Eye (tissue), 1 donor: ENCODE measurements at regions not wholly inside any gene's neighbourhood (a gene's known extent, or its start where the extent isn't known, plus 50 kb on each side); places are given as distances from the start of the nearest gene placed in this dataset.
A peak's percentile ranks its signal among the peaks of the same experiment; 100 is the strongest.

ENCODE experiments used
- DNase-seq: peaks from one replicate; pipeline ENCODE4 v3.0.0-alpha.2; 2015

DNA sequence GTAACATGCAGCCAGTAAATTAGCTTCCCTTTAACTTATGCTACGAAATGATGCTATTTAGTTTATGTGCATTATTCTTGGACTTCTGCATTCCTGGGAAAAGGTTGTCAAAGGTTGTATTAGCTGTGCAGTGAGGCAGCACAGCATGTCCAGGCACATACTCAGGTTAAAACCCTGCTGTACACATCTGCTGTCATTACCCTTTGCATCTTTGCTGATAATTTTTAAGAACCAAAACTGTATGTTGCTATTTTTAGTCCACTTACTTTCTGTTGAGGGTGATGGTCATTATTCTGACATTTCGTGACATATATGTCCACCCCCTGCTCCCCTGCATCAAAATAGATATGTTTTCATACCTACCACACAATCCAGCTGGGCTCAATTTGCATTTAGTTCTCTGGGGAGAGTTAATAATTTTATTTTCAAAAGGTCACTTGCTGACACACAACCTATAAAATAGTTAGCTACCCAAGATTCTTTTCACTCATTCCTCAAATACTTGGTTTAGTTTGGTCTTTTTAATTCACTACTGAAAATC is 142.5 kb upstream of the SPACA1 start:
- peak; percentile 49 for DNase-seq

- peak; percentile 74 for DNase-seq
These were observed 143.6 kb upstream of the SPACA1 start for GRCh38 chr6:87904011-87904410.

GRCh38 chr6:87903323-87903722 is 144.3 kb upstream of the SPACA1 start:
- peak; percentile 59 for DNase-seq

DNA sequence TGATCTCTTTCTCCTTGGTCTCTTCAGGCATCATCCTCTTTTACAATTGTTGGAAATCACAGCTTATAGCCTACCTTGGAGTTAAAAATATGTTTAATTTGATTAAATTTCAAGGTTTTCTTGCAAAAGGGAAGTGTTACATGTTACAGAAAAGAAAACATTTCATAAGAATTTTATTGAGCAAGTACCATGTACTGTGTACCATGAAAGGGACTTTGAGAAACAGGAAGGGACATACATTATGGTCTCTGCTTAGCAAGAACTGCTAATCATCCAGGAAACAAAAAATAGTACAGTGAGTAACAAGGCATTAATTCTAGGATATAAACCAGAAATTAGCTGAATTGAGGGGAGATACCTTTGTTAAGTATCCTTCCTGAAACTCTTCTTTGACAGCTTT is 145.3 kb upstream of the SPACA1 start:
- DNase-seq: no peak

DNA sequence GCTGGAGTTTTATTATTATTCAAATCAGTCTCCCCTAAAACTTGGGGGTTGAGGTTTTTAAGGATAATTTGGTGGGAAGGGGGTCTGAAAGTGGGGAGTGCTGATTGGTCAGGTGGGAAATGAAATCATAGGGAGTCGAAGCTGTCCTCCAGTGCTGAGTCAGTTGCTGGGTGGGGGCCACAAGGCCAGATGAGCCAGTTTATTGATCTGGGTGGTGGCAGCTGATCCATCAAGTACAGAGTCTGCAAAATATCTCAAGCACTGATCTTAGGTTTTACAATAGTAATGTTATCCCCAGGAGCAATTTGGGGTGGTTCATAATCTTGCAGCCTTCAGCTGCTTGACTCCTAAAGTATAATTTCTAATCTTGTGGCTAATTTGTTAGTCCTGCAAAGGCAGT is 146.0 kb upstream of the SPACA1 start:
- DNase-seq: no peak

GRCh38 chr6:87900160-87900698 is 147.4 kb upstream of the SPACA1 start:
- no peak for DNase-seq

DNA sequence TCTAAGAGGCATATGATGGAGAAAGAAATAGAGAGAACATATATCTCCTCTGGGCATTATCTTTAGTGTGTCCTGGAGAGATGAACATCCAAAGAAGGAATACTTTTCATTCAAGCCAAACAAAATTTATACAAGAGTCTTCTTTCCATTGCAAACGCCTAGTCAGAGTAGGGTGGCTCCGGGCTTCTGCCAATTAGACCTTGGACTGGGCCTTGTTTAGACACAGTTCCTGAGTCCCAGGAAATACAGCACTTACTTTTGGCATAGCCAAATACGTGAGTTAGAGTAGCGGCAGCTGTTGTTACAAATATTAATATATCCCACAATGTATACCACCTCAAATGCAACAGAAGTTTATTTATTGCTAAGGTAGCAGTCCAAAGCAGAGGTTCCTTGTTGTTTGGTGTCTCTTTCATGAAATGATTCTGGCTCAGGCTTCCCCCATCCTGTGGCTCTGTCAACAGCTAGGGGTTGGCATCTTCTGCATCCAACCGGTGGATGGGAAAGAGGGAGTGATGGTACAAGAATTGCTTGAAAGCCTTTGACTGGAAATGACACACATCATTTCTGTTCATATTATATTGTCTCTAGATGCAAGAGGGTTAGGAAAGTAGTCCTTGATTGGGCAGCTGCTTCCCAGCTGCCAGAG is 148.0 kb upstream of the SPACA1 start:
- no peak for DNase-seq

GRCh38 chr6:87897663-87898062 is 150.0 kb upstream of the SPACA1 start:
- DNase-seq: no peak

DNA sequence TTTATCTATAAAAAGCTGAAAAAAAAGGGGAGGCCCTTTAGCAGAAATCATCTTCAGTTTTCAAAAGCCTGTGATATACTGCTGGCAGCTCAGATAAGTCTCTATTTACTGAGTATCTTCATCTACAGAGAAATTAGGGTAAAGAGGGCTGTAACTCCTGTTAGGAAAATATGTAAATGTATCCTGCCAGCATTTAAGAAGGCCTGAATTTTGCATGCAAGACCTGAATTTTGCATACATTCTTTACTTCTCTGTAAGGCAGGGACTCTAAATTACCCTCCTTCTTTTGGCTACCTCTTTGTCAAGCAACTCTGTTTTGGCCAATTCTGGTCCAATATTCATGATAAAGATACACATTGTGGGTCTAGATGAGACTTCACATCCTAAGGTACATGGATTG is 150.6 kb upstream of the SPACA1 start:
- no peak for DNase-seq

GRCh38 chr6:87887266-87887665 is 160.4 kb upstream of the SPACA1 start:
- no peak for DNase-seq

DNA sequence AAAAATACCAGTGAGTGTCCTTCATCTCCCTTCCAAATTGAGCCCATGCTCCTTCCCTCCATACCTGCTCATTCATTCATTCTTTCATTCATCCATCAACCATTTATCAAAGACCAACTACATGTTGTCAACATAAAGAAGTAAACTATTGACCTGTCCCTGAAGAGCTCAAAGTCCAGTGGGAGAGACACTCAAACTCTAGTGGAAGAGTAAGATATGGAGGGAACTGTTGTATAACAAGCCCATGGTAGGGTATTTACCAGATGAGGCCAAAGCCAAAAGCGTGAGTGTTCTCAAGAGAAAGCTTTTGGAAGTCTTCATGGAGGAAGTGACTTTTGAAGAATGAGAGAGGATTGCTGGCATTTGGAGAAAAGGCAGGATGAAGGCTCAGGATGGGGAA is 163.4 kb upstream of the SPACA1 start:
- no peak for DNase-seq

- no peak for DNase-seq
These were observed 166.2 kb upstream of the SPACA1 start for GRCh38 chr6:87881342-87881895.

DNA sequence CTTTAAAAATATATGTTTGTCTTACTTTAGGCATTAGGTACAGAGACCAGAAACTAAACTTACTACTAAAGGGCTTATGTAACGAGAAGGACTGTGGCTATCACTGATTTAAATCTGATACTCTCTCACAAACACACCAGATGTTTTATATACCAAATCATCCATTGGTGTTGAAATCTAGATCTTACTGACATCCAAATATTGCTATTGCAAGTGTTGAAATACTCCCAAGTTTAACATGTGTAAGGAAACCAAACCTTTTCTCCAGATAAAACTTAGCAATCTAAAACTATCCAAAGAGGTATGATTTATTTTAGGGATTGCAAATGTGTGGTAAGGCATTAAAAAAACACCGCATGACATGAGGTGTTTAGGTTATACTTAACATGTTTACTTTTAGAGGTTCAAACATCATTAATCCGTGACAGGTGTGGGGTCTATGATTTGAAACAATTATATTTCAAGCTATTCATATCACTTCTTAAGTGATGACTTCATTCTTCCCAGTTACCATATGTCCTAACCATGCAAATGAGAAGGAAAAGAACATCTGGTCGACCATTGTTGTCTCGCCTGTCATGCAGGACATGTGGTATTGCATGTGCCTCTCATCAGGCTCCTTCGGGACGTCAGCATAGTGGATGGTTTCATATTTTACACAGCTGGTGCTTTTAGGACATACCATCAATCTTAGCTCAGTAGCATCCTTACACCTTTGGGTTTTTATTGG is 168.3 kb upstream of the SPACA1 start:
- peak; percentile 65 for DNase-seq

GRCh38 chr6:87875781-87876180 is 171.9 kb upstream of the SPACA1 start:
- no peak for DNase-seq

- no peak for DNase-seq
These were observed 171.5 kb upstream of the AKIRIN2 start for GRCh38 chr6:87873556-87873955.

GRCh38 chr6:87870556-87870955 is 168.5 kb upstream of the AKIRIN2 start:
- DNase-seq: peak; percentile 20

- DNase-seq: no peak
These were observed 167.3 kb upstream of the AKIRIN2 start for GRCh38 chr6:87869064-87869905.

DNA sequence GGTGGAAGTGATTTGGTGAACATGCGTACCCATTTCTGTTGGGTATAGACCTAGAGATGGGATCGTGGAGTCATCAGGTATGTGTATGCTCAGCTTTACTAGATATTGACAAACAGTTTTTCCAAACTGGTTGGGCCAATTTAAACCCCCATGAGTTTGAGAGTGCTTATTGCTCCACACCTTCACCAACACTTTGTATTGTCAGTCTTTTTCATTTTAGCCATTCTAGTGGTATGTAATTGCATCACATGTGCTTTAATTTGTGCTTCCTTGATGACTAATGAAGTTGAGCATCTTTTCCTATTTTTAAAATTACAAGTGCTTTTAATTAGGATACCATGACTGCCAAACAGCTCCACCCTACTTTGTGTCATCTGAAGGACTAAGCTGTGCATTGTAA is 158.9 kb upstream of the AKIRIN2 start:
- no peak for DNase-seq

DNA sequence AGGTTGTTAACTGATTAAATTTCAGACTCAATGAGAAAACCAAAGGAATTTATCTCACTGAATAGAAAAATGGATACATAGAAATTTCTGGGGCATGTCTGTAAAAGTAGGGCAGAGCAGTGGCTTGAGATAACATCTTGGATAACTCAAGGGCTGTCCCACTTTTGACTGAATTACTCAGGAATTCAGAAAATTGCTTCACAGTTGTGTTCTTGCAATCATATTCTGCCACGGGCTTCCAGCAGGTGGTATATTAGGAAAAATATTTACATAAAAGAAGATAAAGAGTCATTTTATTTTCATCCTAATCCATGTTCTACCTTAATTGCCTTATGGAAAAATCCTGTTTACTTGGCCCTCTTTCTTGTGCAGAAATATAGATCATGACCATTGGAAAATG is 156.4 kb upstream of the AKIRIN2 start:
- DNase-seq: no peak

DNA sequence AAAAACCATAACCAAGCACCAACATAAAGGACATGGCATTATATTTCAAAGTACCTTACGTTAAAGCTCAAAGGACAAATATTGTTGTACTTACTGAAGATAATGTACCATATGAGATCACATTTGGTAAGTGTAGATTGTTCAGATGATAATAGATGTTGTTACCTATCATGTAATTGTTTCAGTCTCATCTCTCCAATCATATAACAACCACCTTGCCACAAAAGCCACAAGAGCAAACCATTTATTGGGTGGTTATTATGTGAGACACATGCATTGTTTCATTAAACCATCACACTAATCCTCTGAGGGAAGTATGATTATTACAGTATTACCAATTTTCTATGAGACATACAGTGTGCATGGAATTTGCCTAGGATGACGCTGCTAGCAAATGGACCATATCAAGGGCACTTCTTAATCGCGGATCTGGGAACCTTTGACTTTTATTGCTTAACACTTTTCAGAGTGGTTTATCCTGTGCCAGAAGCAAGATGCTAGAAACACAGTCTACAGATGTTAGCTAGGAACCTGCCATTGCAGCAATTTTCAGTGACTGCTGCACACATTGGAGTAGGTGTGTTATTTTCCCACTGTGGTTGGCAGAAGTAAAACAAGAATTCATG is 149.8 kb upstream of the AKIRIN2 start:
- no peak for DNase-seq

DNA sequence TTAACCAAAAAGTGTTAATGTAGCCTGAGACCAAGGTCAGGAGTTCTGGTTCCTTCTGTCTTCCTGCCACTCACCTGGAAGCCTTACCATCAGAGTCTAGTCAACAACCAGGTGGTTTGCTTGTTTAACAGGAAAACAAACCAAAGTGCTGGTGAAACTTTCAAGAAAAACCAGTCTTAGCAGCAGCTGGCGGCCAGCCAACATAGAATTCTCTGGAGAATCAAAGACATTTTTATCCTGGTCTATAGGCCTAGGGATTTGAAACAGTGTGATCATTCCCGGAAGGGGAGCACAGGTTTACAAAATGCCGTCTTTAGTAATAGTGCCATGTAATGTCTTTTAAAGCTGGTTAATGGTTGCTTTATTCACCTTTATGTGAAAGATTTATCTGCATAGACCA is 146.6 kb upstream of the AKIRIN2 start:
- DNase-seq: peak; percentile 41

DNA sequence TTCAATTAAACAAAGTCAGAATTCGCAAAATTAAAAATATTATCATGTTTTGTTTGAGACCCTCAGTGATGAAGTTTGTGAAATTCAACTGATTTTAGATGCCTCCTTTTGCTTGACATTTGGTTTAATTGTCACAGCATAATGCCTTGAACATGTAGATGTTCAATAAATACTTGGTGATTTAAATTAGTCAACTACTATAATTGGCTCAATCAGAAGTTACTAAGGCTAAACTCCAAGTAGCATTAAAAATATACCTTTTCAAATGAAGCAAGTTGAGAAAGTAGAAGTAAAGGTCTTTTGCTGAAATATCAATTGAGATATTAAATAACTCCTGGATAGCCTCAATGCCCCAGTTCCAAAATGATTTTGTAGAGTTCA is 145.8 kb upstream of the AKIRIN2 start:
- no peak for DNase-seq
